Epithelial cell of proximal tubule (primary cell): ENCODE measurements at regions not wholly inside any gene's neighbourhood (a gene's known extent, or its start where the extent isn't known, plus 50 kb on each side); places are given as distances from the start of the nearest gene placed in this dataset.
"Not testable (repeated sequence)": the region's sequence is repeated elsewhere in the genome, so short reads cannot be mapped to it uniquely, and the experiment has no call there.

Experiments used
- DNase-seq: peaks from one replicate; pipeline ENCODE4 v3.0.0-alpha.2; 2011; ENCODE audit warnings: low read depth
- H3K4me3 ChIP-seq: 2 replicates; pipeline ENCODE4 v1.5.1; 2011; ENCODE audit warnings: low read depth, mild to moderate bottlenecking, low read length
- CTCF ChIP-seq: conservative IDR thresholded peaks from 2 replicates; pipeline ENCODE4 v1.5.1; 2012; ENCODE audit warnings: low read depth, mild to moderate bottlenecking, low read length

- TF ChIP-seq CTCF: no peak
- H3K4me3 ChIP-seq: no peak overlapping the region
- DNase-seq: no peak
Measured at GRCh38 chr18:49723648-49724180, 89.6 kb downstream of the ACAA2 start.

GRCh38 chr18:49722477-49722876, 90.9 kb downstream of the ACAA2 start:
- no peak overlapping the region for H3K4me3 ChIP-seq
- TF ChIP-seq CTCF: no peak
- no peak for DNase-seq

- H3K4me3 ChIP-seq: no peak overlapping the region
- TF ChIP-seq CTCF: no peak
- no peak for DNase-seq
Measured at GRCh38 chr18:49721981-49722380, 91.4 kb downstream of the ACAA2 start.

GRCh38 chr18:49720944-49721343, 92.4 kb downstream of the ACAA2 start:
- H3K4me3 ChIP-seq, DNase-seq: not testable (repeated sequence)

GRCh38 chr18:49717617-49718016, 95.7 kb downstream of the ACAA2 start:
- no peak overlapping the region for H3K4me3 ChIP-seq
- no peak for DNase-seq
- TF ChIP-seq CTCF: no peak

GRCh38 chr18:49716035-49716434, 97.3 kb downstream of the ACAA2 start:
- H3K4me3 ChIP-seq: no peak overlapping the region
- TF ChIP-seq CTCF: no peak
- no peak for DNase-seq

GRCh38 chr18:49709347-49709690, 104.0 kb downstream of the ACAA2 start:
- no peak overlapping the region for H3K4me3 ChIP-seq
- DNase-seq: no peak
- no peak for TF ChIP-seq CTCF
